ENCODE measurements at regions not wholly inside any gene's neighbourhood (a gene's known extent, or its start where the extent isn't known, plus 50 kb on each side); places are given as distances from the start of the nearest gene placed in this dataset.

- in situ Hi-C loops (cut with HindIII; ENCODE audit: low sequenced_read_pairs) = no loop called here
These were observed 141.2 kb downstream of the ELAPOR2 start for GRCh38 chr7:86918245-86918644.

DNA sequence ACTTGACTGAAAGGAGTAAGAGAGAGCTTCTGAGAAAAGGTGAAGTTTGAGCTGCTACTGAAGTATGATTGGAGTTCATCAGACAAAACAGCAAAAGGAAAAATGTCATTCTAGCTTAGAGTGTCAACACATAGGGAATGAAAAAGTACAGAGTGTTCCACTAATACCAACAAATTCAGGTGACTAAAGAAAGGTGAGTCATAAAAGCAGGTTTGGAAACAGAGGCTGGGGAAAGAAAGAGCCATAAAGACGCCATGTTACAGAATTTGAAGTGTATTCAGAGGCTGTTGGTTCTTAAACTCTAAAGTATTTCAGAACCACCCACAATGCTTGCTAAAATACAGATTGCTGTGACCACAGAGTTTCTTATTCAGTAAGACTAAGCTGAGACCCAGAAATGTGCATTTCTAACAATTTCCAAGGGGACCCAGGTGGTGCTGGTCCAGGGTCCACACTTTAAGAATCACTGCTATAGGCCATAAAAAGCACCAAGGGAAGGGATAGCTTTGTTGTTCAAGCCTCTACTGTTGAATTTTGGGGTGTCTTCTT, 143.1 kb downstream of the ELAPOR2 start:
- in situ Hi-C loops (cut with HindIII; ENCODE audit: low sequenced_read_pairs) = no loop called here

DNA sequence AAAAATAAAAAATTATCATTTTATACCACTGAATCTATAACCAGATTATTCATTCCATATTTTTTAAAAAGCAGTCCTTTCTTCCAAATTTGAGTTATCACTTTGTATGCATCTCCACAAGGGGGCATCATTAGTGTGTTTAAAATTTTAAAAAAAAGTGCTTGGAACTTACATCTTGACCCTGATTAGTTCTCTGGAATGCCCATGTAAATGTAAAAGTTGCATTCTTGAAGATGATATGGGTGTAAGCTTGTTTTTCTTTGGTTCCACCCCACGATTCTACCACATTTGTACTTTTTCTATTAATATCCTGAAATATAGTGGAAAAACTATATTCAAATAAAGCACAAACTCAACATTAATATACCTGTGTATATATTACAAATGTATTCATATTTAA, 144.9 kb downstream of the ELAPOR2 start:
- in situ Hi-C loops (cut with HindIII; ENCODE audit: low sequenced_read_pairs) = loop anchor here (5.0 kb wide), 1 partner anchor 33 kb away; no protein-coding TSS in a partner anchor
